ENCODE measurements at regions not wholly inside any gene's neighbourhood (a gene's known extent, or its start where the extent isn't known, plus 50 kb on each side); places are given as distances from the start of the nearest gene placed in this dataset.
"Not testable (repeated sequence)": the region's sequence is repeated elsewhere in the genome, so short reads cannot be mapped to it uniquely, and the experiment has no call there.

- not testable (repeated sequence) for DNase-seq (ENCODE audit: low read depth)
Observed at GRCh38 chr2:4988444-4988843, 703.7 kb upstream of the SOX11 start.

DNA sequence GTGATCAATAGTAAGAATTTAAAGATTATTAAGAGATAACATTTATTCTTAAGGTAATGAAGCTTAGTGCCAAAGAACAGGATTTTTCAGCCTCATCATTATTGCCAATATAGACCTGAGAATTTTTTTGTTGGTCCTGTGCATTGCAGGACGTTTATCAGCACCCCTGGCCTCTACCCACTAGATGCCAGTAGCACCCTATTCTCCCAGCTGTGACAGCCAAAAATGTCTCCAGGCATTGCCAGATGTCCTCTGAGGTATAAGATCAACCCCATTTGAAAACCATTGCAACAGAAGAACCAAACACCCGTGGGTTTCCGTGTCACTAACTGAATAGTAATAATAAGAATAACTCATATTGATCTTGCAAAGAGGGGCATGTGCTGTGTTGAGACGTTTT lies 700.0 kb upstream of the SOX11 start:
- DNase-seq (ENCODE audit: low read depth), result no peak

GRCh38 chr2:4995466-4995865 lies 696.7 kb upstream of the SOX11 start:
- no peak for DNase-seq (ENCODE audit: low read depth)

GRCh38 chr2:5007596-5007995 lies 684.6 kb upstream of the SOX11 start:
- DNase-seq (ENCODE audit: low read depth), result no peak

DNA sequence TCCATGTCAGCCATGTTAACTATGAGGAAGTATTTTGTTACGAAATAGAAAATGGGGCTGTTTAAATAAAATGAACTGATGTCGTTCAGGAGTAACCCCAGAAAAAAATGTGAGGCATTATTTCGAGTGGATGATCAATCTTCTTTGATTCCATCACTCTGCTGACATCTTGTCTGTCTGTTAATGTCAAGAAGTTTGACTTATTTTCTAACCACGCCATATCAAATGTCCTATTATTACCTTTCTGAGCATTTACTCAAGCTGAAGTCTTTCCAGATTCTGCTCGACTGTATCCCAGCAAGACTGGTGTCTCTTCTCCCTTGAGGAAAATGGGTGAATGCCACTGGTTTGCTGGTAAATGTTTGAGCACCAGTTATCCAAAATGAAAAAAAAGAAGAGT lies 672.9 kb upstream of the SOX11 start:
- DNase-seq (ENCODE audit: low read depth), result no peak

DNA sequence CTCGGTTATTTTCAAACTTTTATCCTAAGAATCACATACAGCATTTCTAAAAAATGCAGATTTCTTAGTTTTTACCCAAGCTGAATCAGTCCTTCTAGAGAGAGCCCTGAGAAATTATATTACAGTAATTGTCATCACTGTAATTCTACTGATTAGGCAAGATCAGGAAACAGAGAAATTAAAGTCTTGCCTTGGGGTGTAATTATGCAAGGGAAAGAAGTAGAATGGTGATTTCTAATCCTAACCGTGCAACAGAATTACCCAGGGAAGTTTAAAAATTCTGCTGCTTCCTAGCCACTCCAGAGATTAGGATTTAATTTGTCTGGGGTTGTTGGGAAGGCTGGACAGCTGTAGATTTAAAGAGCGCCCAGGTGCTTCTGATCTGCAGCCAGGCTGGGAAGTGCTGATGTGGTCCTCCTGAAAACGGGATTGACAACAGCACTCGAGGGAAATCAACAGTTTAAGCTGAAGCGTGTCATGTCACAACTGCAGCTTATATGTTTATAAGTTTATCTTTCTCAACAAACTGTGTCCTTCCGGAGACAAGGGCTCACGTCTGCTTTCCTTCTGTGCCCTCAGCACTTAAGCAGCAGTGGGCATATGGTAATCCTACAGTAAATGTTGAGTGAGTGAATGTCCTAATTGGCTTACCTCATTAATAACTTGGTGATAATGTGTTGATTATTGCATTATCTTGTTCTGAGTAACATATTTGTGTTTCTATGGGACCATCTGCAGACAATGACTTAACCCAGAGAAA lies 671.9 kb upstream of the SOX11 start:
- no peak for DNase-seq (ENCODE audit: low read depth)

DNA sequence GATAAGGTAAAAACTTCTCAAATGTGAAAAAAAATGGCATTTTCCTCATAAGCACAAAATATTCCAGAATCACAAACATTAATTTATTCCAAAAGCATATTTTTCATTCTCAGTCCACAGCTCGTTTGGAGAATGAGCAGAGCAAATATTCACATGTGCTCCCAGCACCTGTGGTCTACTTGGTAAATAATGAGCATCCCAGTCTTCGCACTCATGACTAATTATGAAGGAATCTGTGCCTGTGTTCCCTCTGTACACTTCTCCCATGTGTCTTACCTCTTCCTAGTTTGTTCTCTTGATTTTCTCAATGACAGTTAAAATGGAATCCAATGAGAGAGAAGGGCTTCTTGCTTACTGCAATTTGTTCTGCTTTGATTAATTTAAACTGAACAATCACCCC lies 671.0 kb upstream of the SOX11 start:
- DNase-seq (ENCODE audit: low read depth), result no peak

- DNase-seq (ENCODE audit: low read depth), result no peak
Observed at GRCh38 chr2:5022061-5022460, 670.1 kb upstream of the SOX11 start.

- DNase-seq (ENCODE audit: low read depth), result not testable (repeated sequence)
Observed at GRCh38 chr2:5022708-5023635, 669.2 kb upstream of the SOX11 start.

GRCh38 chr2:5026571-5027234 lies 665.5 kb upstream of the SOX11 start:
- no peak for DNase-seq (ENCODE audit: low read depth)

- no peak for DNase-seq (ENCODE audit: low read depth)
Observed at GRCh38 chr2:5035057-5035488, 657.1 kb upstream of the SOX11 start.

- no peak for DNase-seq (ENCODE audit: low read depth)
Observed at GRCh38 chr2:5036256-5036655, 655.9 kb upstream of the SOX11 start.

DNA sequence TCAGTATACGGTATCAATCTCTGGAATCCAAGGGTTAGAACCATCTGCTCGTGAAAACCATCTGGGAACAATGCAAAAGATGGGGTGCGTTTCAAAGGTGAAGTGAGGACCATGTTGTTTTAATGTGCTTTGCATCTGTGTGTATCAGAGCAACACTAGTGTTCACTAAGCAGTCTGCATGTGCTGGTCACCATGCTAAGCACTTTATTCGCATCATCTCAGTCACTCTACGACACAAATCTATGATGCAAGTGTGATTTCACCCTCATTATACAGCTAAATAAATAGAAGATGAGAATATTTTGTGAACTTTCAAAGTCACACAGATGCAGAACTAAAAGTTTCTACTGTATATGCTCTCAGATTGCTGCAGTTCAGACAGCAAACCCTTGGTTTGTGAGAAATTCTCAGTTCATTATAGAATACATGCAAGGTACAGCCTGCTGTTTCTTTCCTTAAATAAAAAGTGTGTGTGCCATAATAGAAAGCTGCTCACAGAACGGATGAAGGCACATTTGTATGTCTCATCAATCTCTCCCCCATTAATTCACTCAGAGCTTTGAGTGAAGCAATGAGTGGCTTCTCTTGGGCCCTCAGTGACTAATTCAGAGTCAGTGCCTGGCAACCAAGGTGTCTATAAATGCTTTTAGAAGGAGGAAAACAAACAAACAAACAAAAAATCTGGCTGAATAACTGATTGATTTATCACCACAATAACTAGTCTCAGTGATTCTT lies 652.8 kb upstream of the SOX11 start:
- no peak for DNase-seq (ENCODE audit: low read depth)

GRCh38 chr2:5040571-5040970 lies 651.6 kb upstream of the SOX11 start:
- no peak for DNase-seq (ENCODE audit: low read depth)

GRCh38 chr2:5041501-5041900 lies 650.7 kb upstream of the SOX11 start:
- no peak for DNase-seq (ENCODE audit: low read depth)

GRCh38 chr2:5042666-5043440 lies 649.3 kb upstream of the SOX11 start:
- DNase-seq (ENCODE audit: low read depth), result no peak

DNA sequence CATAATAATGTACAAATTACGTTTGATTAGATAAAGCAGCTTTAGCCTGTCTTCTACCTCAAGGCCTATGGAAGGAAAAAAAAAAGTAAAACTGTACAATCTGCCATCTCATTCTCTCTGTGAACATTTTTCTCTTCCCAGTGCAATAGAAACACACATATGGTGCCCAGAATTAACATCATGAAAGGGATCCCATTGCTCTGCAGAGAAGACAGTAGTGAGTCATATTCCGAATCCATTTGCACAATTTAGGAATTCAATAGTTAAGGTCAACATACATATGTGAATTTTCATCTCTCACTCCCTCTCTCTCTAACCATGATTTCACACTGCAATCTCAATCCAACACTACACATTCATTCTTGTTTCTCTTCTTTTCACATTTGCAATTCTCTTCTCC lies 640.9 kb upstream of the SOX11 start:
- DNase-seq (ENCODE audit: low read depth), result no peak

DNA sequence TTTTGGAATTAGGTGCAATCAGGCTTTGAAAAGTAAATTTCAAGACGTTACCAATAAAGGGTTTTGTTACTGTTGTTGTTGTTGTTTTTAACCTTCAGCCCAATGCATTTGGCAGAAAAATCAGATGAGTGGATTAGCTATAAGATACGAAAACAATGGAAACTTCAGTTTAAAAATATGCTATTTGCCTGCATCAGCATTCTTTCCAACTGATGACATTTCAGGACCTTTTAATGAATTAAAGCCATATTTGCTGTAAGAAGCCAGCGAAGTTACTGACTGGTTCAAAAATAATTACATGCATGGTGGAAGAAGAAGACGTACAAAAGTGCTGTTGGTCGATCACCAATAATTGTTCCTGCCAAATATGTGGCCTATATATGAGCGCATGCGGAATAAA lies 639.3 kb upstream of the SOX11 start:
- DNase-seq (ENCODE audit: low read depth), result no peak

- DNase-seq (ENCODE audit: low read depth), result no peak
Observed at GRCh38 chr2:5057891-5058351, 634.3 kb upstream of the SOX11 start.

DNA sequence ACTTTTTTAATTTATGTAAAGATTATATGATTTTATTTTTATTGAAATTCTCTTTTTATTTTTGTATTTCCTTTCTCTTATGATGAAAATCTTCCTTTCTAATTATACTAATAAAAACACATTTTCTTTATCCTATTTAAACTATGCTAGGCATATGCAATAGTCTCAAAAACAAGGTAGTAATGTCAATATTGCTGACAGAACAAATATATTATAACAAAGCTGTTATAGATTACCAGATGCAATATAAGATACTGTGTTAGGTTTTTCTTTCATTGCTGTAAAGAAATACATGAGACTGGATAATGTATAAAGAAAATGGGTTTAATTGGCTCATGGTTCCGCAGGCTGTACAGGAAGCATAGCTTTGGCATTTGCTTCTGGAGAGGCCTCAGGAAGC lies 631.2 kb upstream of the SOX11 start:
- no peak for DNase-seq (ENCODE audit: low read depth)

- DNase-seq (ENCODE audit: low read depth), result no peak
Observed at GRCh38 chr2:5064687-5065086, 627.5 kb upstream of the SOX11 start.
